ENCODE measurements at regions not wholly inside any gene's neighbourhood (a gene's known extent, or its start where the extent isn't known, plus 50 kb on each side); places are given as distances from the start of the nearest gene placed in this dataset.

- no peak for TF ChIP-seq POLR2AphosphoS5 (IDR thresholded peaks at IDR 0.05)
- TF ChIP-seq CTCF (IDR thresholded peaks at IDR 0.05) = no peak
- TF ChIP-seq POLR2A (IDR thresholded peaks at IDR 0.05) = no peak
These were observed 427.4 kb upstream of the PROK2 start for GRCh38 chr3:72212396-72212795.

All from gastroesophageal sphincter (tissue), 3 donors.